Mesenchymal stem cell (in vitro differentiated cells and primary cell): ENCODE measurements at regions not wholly inside any gene's neighbourhood (a gene's known extent, or its start where the extent isn't known, plus 50 kb on each side); places are given as distances from the start of the nearest gene placed in this dataset.
A peak's percentile ranks its signal among the peaks of the same experiment; 100 is the strongest.

Experiments used
- DNase-seq: peaks from one replicate; pipeline ENCODE4 v3.0.0-alpha.2; 2013
- H2AFZ ChIP-seq: one replicate; pipeline ENCODE4 v1.6.1; 2013; ENCODE audit warnings: low read depth, mild to moderate bottlenecking, control low read depth, inconsistent platforms, low read length, moderate library complexity
- H2AK5ac ChIP-seq: 2 replicates; pipeline ENCODE4 v1.6.1; 2013; ENCODE audit warnings: low read length, moderate library complexity, mild to moderate bottlenecking, inconsistent platforms; ENCODE audit not compliant: severe bottlenecking
- H2BK120ac ChIP-seq: one replicate; pipeline ENCODE4 v1.6.1; 2013; ENCODE audit warnings: low read depth, mild to moderate bottlenecking, inconsistent platforms, low read length, moderate library complexity
- H2BK12ac ChIP-seq, 2 experiments: one replicate each; pipeline ENCODE4 v1.6.1; 2013; ENCODE audit warnings: inconsistent platforms in 2 of 2, low read length in 2 of 2, mild to moderate bottlenecking in 2 of 2, moderate library complexity in 2 of 2, control low read depth in 1 of 2
- H2BK15ac ChIP-seq: one replicate; pipeline ENCODE4 v1.6.1; 2013; ENCODE audit warnings: mild to moderate bottlenecking, low read depth, inconsistent platforms; ENCODE audit not compliant: poor library complexity, severe bottlenecking
- H2BK5ac ChIP-seq: 2 replicates; pipeline ENCODE4 v1.6.1; 2013; ENCODE audit warnings: low read depth, mild to moderate bottlenecking, low read length, control low read depth, inconsistent platforms; ENCODE audit not compliant: poor library complexity, severe bottlenecking
- H3K14ac ChIP-seq, 2 experiments: one replicate each; pipeline ENCODE4 v1.6.1; 2013; ENCODE audit warnings: inconsistent platforms in 2 of 2, low read length in 2 of 2, control low read depth in 1 of 2, mild to moderate bottlenecking in 1 of 2, moderate library complexity in 1 of 2
- H3K18ac ChIP-seq, 2 experiments: one replicate each; pipeline ENCODE4 v1.6.1; 2013; ENCODE audit warnings: inconsistent platforms in 2 of 2, low read length in 2 of 2, control low read depth in 1 of 2, low read depth in 1 of 2, mild to moderate bottlenecking in 1 of 2
- H3K23ac ChIP-seq, 2 experiments: one replicate each; pipeline ENCODE4 v1.6.1; 2013; ENCODE audit warnings: inconsistent platforms in 2 of 2, low read length in 2 of 2, mild to moderate bottlenecking in 2 of 2, moderate library complexity in 2 of 2, control low read depth in 1 of 2
- H3K27ac ChIP-seq: 2 replicates; pipeline ENCODE4 v1.5.1; 2013; ENCODE audit warnings: mild to moderate bottlenecking, moderate library complexity, low read length, control low read depth, inconsistent platforms; ENCODE audit not compliant: poor library complexity, severe bottlenecking
- H3K27me3 ChIP-seq, 2 experiments: 2 replicates each; pipeline versions ENCODE4 v1.6.1 to v1.7.0; 2013; ENCODE audit warnings: low read length in 2 of 2, mild to moderate bottlenecking in 2 of 2, moderate library complexity in 2 of 2, control low read depth in 1 of 2, inconsistent platforms in 1 of 2; ENCODE audit not compliant: control insufficient read depth in 1 of 2, insufficient read depth in 1 of 2
- H3K36me3 ChIP-seq, 2 experiments: 2 replicates each; pipeline versions ENCODE4 v1.6.1 to v1.7.0; 2013; ENCODE audit warnings: low read length in 2 of 2, control low read depth in 1 of 2, inconsistent platforms in 1 of 2, low read depth in 1 of 2, mild to moderate bottlenecking in 1 of 2; ENCODE audit not compliant: insufficient read depth in 2 of 2, control insufficient read depth in 1 of 2
- H3K4ac ChIP-seq, 2 experiments: one replicate each; pipeline ENCODE4 v1.6.1; 2013; ENCODE audit warnings: inconsistent platforms in 2 of 2, low read length in 2 of 2, mild to moderate bottlenecking in 2 of 2, moderate library complexity in 2 of 2, control low read depth in 1 of 2, low read depth in 1 of 2
- H3K4me1 ChIP-seq: 2 replicates; pipeline ENCODE4 v1.6.1; 2013; ENCODE audit warnings: low read depth, low read length, control low read depth; ENCODE audit not compliant: control insufficient read depth, insufficient read depth
- H3K4me2 ChIP-seq: 2 replicates; pipeline ENCODE4 v1.6.1; 2013; ENCODE audit warnings: low read length, mild to moderate bottlenecking, inconsistent platforms; ENCODE audit not compliant: poor library complexity, severe bottlenecking
- H3K4me3 ChIP-seq, 2 experiments: 2 replicates each; pipeline versions ENCODE4 v1.5.1 to v1.7.0; 2013; ENCODE audit warnings: low read length in 2 of 2, mild to moderate bottlenecking in 2 of 2, control low read depth in 1 of 2, low read depth in 1 of 2; ENCODE audit not compliant: insufficient read depth in 1 of 2
- H3K79me1 ChIP-seq: replicated peaks from 2 replicates; pipeline ENCODE4 v1.6.1; 2013; ENCODE audit warnings: mild to moderate bottlenecking, control low read depth, low read length, inconsistent platforms; ENCODE audit not compliant: poor library complexity, severe bottlenecking
- H3K9ac ChIP-seq: 2 replicates; pipeline ENCODE4 v1.7.0; 2013; ENCODE audit warnings: mild to moderate bottlenecking, low read length, moderate library complexity
- H3K9me3 ChIP-seq: 2 replicates; pipeline ENCODE4 v1.7.0; 2013; ENCODE audit warnings: mild to moderate bottlenecking, low read length; ENCODE audit not compliant: control insufficient read depth
- H4K8ac ChIP-seq: one replicate; pipeline ENCODE4 v1.6.1; 2013; ENCODE audit warnings: inconsistent platforms, mild to moderate bottlenecking, low read length, moderate library complexity
- H4K91ac ChIP-seq: one replicate; pipeline ENCODE4 v1.6.1; 2013; ENCODE audit warnings: mild to moderate bottlenecking, low read length, inconsistent platforms
- WGBS: methylation state at CpG from one replicate; pipeline ENCODE4 v1.1.7; 2013; ENCODE audit warnings: mixed read lengths; 5-methylcytosine and 5-hydroxymethylcytosine counted together

GRCh38 chr2:238571661-238572372, 145.1 kb downstream of the ASB1 start:
- no peak overlapping the region for H3K14ac ChIP-seq
- H2BK120ac ChIP-seq = no peak overlapping the region
- H3K9ac ChIP-seq = no peak overlapping the region
- H2AFZ ChIP-seq = no peak overlapping the region
- H2BK15ac ChIP-seq = no peak overlapping the region
- peak overlapping the region; percentile 13 for H4K91ac ChIP-seq
- no peak for DNase-seq
- no peaks in the 10 kb centered on the region for H3K79me1 ChIP-seq
- no peak overlapping the region for H3K27ac ChIP-seq
- H3K9me3 ChIP-seq = peaks cover 6% of the 10 kb centered on the region
- H3K4ac ChIP-seq = no peak overlapping the region
- H3K4me1 ChIP-seq = no peaks in the 10 kb centered on the region
- H2AK5ac ChIP-seq = no peak overlapping the region
- H4K8ac ChIP-seq = no peak overlapping the region
- 89% methylated on average over 13 of the region's 14 CpGs for WGBS
- no peak overlapping the region for H2BK5ac ChIP-seq
- no peak overlapping the region for H3K18ac ChIP-seq
- H3K36me3 ChIP-seq = no peaks in the 10 kb centered on the region
- H3K27me3 ChIP-seq = peaks cover 11 to 13% of the 10 kb centered on the region in 2 experiments
- H3K23ac ChIP-seq = no peak overlapping the region
- H2BK12ac ChIP-seq = no peak overlapping the region
- no peak overlapping the region for H3K4me3 ChIP-seq
- H3K4me2 ChIP-seq = no peak overlapping the region

GRCh38 chr2:238573065-238573778, 146.5 kb downstream of the ASB1 start:
- Histone ChIP-seq H4K91ac (no peak overlapping the region), H2BK12ac (no peak overlapping the region), H3K23ac (no peak overlapping the region), H3K9me3 (peaks cover 13% of the 10 kb centered on the region), H3K14ac (no peak overlapping the region), H3K4ac (no peak overlapping the region), H3K4me2 (no peak overlapping the region), H2BK120ac (no peak overlapping the region), H2AK5ac (no peak overlapping the region), H2BK15ac (no peak overlapping the region), H3K9ac (no peak overlapping the region), H3K36me3 (no peaks in the 10 kb centered on the region), H2AFZ (no peak overlapping the region), H4K8ac (no peak overlapping the region), H3K18ac (no peak overlapping the region), H3K27ac (no peak overlapping the region), H3K4me1 (no peaks in the 10 kb centered on the region), H3K27me3 (peaks cover 11 to 13% of the 10 kb centered on the region in 2 experiments), H3K79me1 (no peaks in the 10 kb centered on the region), H2BK5ac (no peak overlapping the region), H3K4me3 (no peak overlapping the region)
- DNase-seq = no peak
- WGBS = 56% methylated on average over 9 of the region's 9 CpGs

GRCh38 chr2:238573916-238574315, 147.2 kb downstream of the ASB1 start:
- Histone ChIP-seq H3K9ac (no peak overlapping the region), H3K4ac (no peak overlapping the region), H3K18ac (no peak overlapping the region), H3K9me3 (peaks cover 13% of the 10 kb centered on the region), H3K23ac (no peak overlapping the region), H2BK15ac (no peak overlapping the region), H2AFZ (no peak overlapping the region), H4K91ac (no peak overlapping the region), H3K4me3 (no peak overlapping the region), H3K14ac (no peak overlapping the region), H2BK12ac (no peak overlapping the region), H2BK5ac (no peak overlapping the region), H2BK120ac (no peak overlapping the region), H3K27me3 (peaks cover 11 to 13% of the 10 kb centered on the region in 2 experiments), H4K8ac (no peak overlapping the region), H3K4me2 (no peak overlapping the region), H3K4me1 (no peaks in the 10 kb centered on the region), H3K79me1 (no peaks in the 10 kb centered on the region), H3K36me3 (no peaks in the 10 kb centered on the region), H2AK5ac (no peak overlapping the region), H3K27ac (no peak overlapping the region)
- no peak for DNase-seq
- WGBS = 90% methylated on average over 11 of the region's 12 CpGs

- Histone ChIP-seq H2BK120ac (no peak overlapping the region), H4K8ac (no peak overlapping the region), H4K91ac (no peak overlapping the region), H2BK5ac (no peak overlapping the region), H3K27ac (no peak overlapping the region), H3K79me1 (no peaks in the 10 kb centered on the region), H2BK15ac (no peak overlapping the region), H3K4me1 (no peaks in the 10 kb centered on the region), H3K27me3 (peaks cover 11% of the 10 kb centered on the region in 2 experiments), H3K36me3 (no peaks in the 10 kb centered on the region), H3K14ac (no peak overlapping the region), H3K9me3 (peaks cover 13% of the 10 kb centered on the region), H2AFZ (no peak overlapping the region), H3K23ac (no peak overlapping the region), H3K18ac (no peak overlapping the region), H3K4ac (no peak overlapping the region), H3K4me3 (no peak overlapping the region), H3K9ac (no peak overlapping the region), H2AK5ac (no peak overlapping the region), H2BK12ac (no peak overlapping the region), H3K4me2 (no peak overlapping the region)
- WGBS = 85% methylated on average over 14 of the region's 17 CpGs
- no peak for DNase-seq
Measured at GRCh38 chr2:238574490-238575271, 148.0 kb downstream of the ASB1 start.
